ENCODE measurements at regions not wholly inside any gene's neighbourhood (a gene's known extent, or its start where the extent isn't known, plus 50 kb on each side); places are given as distances from the start of the nearest gene placed in this dataset.
A peak's percentile ranks its signal among the peaks of the same experiment; 100 is the strongest.
"Not testable (repeated sequence)": the region's sequence is repeated elsewhere in the genome, so short reads cannot be mapped to it uniquely, and the experiment has no call there.

DNA sequence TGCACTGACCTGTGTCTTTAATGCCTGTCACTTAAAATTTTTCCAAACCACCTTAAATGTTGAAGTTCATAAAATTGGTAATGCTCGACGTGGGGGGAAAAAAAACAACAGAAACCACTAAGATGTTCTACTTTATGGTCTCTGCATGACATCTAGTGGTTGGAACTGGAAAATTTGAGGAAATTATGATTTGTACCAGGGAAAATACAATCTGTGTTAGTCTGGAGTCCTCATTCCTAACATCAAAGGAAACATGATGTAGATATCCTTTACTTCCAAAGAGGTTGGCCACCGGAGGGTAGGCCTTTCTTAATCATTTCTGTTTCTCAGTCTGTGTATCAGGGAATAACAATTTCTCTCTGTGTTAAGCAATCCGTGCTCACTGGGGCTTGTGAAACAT is 941.0 kb downstream of the LTN1 start:
- H3K27me3 ChIP-seq (replicated peaks); H3K27ac ChIP-seq; in situ Hi-C loops (cut with HindIII; ENCODE audit: low pct_ligation_motif_present, low sequenced_read_pairs); H3K4me3 ChIP-seq (ENCODE audit: low read depth, low read length); H3K36me3 ChIP-seq (replicated peaks): not testable (repeated sequence)
- TF ChIP-seq, protein P1, sequence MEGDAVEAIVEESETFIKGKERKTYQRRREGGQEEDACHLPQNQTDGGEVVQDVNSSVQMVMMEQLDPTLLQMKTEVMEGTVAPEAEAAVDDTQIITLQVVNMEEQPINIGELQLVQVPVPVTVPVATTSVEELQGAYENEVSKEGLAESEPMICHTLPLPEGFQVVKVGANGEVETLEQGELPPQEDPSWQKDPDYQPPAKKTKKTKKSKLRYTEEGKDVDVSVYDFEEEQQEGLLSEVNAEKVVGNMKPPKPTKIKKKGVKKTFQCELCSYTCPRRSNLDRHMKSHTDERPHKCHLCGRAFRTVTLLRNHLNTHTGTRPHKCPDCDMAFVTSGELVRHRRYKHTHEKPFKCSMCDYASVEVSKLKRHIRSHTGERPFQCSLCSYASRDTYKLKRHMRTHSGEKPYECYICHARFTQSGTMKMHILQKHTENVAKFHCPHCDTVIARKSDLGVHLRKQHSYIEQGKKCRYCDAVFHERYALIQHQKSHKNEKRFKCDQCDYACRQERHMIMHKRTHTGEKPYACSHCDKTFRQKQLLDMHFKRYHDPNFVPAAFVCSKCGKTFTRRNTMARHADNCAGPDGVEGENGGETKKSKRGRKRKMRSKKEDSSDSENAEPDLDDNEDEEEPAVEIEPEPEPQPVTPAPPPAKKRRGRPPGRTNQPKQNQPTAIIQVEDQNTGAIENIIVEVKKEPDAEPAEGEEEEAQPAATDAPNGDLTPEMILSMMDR (IDR thresholded peaks at IDR 0.05; ENCODE audit: low read depth, low read length, missing control alignments): peak; percentile 23
- DNase-seq: peak; percentile 36

DNA sequence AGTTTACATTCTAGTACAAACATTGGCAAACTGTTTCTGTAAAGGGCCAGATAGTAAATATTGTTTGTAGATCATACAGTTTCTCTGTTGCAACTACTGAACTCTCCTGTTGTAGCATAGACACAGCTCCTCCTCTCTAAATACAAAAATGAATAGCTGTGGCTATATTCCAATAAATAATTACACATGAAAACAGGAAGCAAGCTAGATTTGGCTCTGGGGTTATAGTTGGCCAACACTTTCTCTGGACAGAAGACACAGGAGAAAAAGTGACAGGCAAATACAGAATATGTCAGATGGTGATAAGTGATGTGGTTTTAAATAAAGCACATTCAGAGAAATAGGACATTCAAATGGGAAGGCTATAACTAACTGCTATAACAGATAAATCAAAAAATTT is 957.0 kb downstream of the LTN1 start:
- H3K27me3 ChIP-seq (replicated peaks); H3K27ac ChIP-seq; H3K36me3 ChIP-seq (replicated peaks); in situ Hi-C loops (cut with HindIII; ENCODE audit: low pct_ligation_motif_present, low sequenced_read_pairs); DNase-seq; H3K4me3 ChIP-seq (ENCODE audit: low read depth, low read length): not testable (repeated sequence)

DNA sequence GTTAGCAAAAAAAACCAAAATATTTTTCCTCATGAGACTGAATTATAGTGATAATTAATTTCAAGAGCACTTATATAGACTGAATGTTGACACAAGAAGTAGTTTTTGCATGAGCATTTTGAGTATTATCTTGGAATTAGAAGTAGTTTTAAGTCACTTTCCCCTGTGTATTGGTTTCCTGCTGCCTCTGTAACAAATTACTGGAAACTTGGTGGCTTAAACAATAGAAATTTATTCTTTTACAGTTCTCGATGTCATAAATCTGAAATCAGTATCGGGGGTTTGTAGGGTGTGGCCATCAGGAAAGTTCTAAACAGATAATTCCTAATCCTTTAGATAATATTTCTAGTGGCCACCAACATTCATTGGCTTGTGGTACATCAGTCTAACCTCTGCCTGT is 957.8 kb downstream of the LTN1 start:
- H3K27me3 ChIP-seq (replicated peaks); H3K4me3 ChIP-seq (ENCODE audit: low read depth, low read length); H3K36me3 ChIP-seq (replicated peaks); H3K27ac ChIP-seq; in situ Hi-C loops (cut with HindIII; ENCODE audit: low pct_ligation_motif_present, low sequenced_read_pairs); DNase-seq: not testable (repeated sequence)

DNA sequence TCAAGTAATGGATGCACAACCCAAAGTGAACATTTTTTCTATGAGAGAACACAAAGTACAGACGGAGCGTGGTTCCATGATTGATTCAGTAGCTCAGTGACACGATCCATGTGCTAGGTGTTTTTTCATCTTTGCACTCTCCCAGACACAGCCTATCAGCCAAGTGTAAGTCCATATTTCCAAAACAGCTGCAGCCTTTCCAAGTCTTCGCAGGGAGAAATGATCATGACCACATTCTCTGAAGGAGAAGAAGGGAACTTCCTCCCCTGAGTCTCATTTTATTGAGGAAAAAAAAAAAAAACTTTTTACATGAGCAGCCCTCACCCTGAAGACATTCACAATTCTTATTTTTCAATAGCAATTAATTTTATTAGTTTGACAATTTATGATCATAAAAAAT is 958.3 kb downstream of the LTN1 start:
- in situ Hi-C loops (cut with HindIII; ENCODE audit: low pct_ligation_motif_present, low sequenced_read_pairs); H3K27me3 ChIP-seq (replicated peaks); H3K36me3 ChIP-seq (replicated peaks); H3K27ac ChIP-seq; DNase-seq; H3K4me3 ChIP-seq (ENCODE audit: low read depth, low read length): not testable (repeated sequence)

DNA sequence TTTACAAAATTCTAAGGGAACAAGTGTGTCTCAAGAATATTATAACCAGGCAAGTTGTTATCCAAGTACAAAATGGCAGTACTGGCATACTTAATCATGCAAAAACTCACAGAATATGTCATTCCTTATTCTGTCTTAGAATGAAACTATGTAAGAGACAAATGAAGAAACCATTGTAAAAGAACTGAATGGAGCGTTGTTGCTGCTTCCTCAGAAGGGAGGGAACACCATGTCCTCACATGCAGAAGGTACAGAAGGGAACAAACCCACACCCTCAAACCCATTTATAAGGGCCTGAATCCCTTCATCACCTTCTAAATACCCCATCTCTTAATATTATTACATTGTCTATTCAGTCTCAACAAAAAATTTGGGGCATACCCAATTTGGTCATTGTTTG is 960.0 kb downstream of the LTN1 start:
- H3K27me3 ChIP-seq (replicated peaks); in situ Hi-C loops (cut with HindIII; ENCODE audit: low pct_ligation_motif_present, low sequenced_read_pairs); DNase-seq; H3K36me3 ChIP-seq (replicated peaks); H3K4me3 ChIP-seq (ENCODE audit: low read depth, low read length); H3K27ac ChIP-seq: not testable (repeated sequence)

DNA sequence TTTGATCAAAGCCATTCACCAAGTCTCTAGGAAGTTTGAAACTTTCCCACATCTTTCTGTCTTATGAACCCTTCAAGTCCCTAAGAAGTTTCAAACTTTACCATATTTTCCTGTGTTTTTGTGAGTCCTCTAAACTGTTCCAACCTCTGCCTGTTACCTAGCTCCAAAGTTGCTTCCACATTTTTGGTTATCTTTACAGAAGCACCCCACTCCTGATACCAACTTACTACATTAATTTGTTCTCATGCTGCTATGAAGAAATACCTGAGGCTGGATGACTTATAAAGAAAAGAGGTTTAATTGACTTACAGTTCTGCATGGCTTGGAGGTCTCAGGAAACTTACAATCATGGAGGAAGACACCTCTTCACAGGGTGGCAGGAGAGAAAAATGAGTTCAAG is 961.6 kb downstream of the LTN1 start:
- H3K36me3 ChIP-seq (replicated peaks); H3K27ac ChIP-seq; H3K4me3 ChIP-seq (ENCODE audit: low read depth, low read length); in situ Hi-C loops (cut with HindIII; ENCODE audit: low pct_ligation_motif_present, low sequenced_read_pairs); DNase-seq; H3K27me3 ChIP-seq (replicated peaks): not testable (repeated sequence)

DNA sequence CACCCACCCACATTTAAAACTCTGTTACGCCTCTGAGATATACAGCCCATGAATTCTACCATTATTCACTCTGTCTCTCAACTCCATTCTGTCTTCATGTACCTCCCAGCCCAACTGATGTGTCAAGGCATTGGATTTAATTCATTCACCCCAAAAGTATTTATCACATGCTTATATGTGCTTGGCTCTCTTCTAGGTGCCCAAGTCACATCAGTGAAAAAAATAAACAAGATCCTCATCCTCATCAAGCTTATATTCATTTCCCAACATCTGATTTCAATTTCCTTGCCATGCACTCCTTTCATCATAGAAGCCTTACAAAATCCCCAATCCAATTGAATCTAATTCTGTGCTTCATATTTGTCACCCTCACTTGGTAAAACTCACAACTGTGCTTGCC is 967.6 kb downstream of the LTN1 start:
- TF ChIP-seq, protein P1 (IDR thresholded peaks at IDR 0.05; ENCODE audit: low read depth, low read length, missing control alignments): no peak
- Histone ChIP-seq H3K27ac (no peak overlapping the region), H3K27me3 (replicated peaks) (no peaks in the 10 kb centered on the region), H3K4me3 (ENCODE audit: low read depth, low read length) (no peak overlapping the region), H3K36me3 (replicated peaks) (no peaks in the 10 kb centered on the region)
- in situ Hi-C loops (cut with HindIII; ENCODE audit: low pct_ligation_motif_present, low sequenced_read_pairs): no loop called here
- no peak for DNase-seq

DNA sequence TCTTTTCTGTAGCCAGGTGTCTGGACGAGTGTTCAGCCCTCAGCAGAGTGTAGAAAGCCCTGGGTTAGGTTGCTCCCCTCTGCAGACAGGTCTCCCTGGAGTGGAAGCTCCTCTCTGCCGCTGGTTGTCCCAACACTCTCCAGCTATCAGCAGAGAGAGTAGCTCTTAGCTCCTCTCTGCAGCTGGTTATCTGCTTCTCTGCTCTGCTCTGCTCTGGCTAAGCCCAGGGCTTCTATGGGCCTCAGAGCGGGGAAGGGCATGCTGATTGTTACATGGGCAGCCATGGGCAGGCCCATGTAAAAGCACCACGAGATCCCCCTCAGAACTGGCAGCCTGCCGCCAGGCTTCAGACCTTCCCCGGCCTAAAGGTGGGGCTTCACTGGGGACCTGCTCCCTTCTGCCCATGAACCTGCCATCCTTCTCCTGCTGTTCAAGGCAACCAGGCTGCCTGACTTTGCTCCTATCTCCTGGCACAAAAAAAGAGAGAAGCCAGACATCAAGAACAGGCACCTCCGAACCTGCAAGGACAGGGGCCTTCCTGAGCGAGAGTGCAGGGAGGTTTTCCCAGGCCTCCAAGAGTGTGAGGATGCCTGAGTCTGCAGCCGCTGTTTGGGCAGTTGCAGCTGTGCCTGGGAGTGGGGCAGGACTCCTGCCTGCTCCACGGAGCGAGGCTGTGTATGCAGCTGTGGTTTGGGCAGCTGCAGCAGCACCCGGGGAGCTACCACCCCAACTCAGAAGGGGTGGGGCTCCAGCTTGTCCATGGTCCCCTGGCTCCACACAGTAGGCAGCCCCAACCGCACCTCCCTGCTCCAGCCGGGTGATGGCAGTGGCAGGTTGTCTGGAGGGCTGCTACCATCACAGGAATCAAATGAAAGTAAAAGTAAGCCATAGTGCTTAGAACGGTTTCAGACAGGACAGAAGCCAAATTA is 973.7 kb downstream of the LTN1 start:
- H3K27me3 ChIP-seq (replicated peaks): no peaks in the 10 kb centered on the region
- TF ChIP-seq, protein P1 (IDR thresholded peaks at IDR 0.05; ENCODE audit: low read depth, low read length, missing control alignments): peak; percentile 21
- H3K36me3 ChIP-seq (replicated peaks): no peaks in the 10 kb centered on the region
- no peak overlapping the region for H3K27ac ChIP-seq
- in situ Hi-C loops (cut with HindIII; ENCODE audit: low pct_ligation_motif_present, low sequenced_read_pairs): no loop called here
- H3K4me3 ChIP-seq (ENCODE audit: low read depth, low read length): no peak overlapping the region
- DNase-seq: no peak

Data from brain microvascular endothelial cell (primary cell).